ENCODE measurements at regions not wholly inside any gene's neighbourhood (a gene's known extent, or its start where the extent isn't known, plus 50 kb on each side); places are given as distances from the start of the nearest gene placed in this dataset.

- no peaks in the 10 kb centered on the region for H3K36me3 Mint-ChIP-seq
- H3K79me2 ChIP-seq (ENCODE audit: low read depth), result no peaks in the 10 kb centered on the region
- no peak overlapping the region for H3K9ac ChIP-seq
- TF ChIP-seq EZH2 (IDR thresholded peaks at IDR 0.05) (no peak), EZH2phosphoT487 (IDR thresholded peaks at IDR 0.05) (no peak)
- TF ChIP-seq, protein P1, sequence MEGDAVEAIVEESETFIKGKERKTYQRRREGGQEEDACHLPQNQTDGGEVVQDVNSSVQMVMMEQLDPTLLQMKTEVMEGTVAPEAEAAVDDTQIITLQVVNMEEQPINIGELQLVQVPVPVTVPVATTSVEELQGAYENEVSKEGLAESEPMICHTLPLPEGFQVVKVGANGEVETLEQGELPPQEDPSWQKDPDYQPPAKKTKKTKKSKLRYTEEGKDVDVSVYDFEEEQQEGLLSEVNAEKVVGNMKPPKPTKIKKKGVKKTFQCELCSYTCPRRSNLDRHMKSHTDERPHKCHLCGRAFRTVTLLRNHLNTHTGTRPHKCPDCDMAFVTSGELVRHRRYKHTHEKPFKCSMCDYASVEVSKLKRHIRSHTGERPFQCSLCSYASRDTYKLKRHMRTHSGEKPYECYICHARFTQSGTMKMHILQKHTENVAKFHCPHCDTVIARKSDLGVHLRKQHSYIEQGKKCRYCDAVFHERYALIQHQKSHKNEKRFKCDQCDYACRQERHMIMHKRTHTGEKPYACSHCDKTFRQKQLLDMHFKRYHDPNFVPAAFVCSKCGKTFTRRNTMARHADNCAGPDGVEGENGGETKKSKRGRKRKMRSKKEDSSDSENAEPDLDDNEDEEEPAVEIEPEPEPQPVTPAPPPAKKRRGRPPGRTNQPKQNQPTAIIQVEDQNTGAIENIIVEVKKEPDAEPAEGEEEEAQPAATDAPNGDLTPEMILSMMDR (IDR thresholded peaks at IDR 0.05), result no peak
- no peaks in the 10 kb centered on the region for H3F3A ChIP-seq (ENCODE audit: low read depth)
- H3K27me3 ChIP-seq, result no peaks in the 10 kb centered on the region
- H3K27ac Mint-ChIP-seq, result no peak overlapping the region
- H3K9me3 Mint-ChIP-seq, result no peaks in the 10 kb centered on the region
- H3K4me3 ChIP-seq, result no peak overlapping the region
- no peaks in the 10 kb centered on the region for H3K4me1 Mint-ChIP-seq
- no peak overlapping the region for H3K4me2 ChIP-seq
- no peak for DNase-seq (ENCODE audit: low spot score)
- H3K4me1 ChIP-seq, result no peaks in the 10 kb centered on the region
- no peaks in the 10 kb centered on the region for H3K36me3 ChIP-seq
- no peak overlapping the region for H3K4me3 Mint-ChIP-seq
- peaks cover 3% of the 10 kb centered on the region for H3K27me3 Mint-ChIP-seq (ENCODE audit: insufficient read depth, low read depth)
- no peaks in the 10 kb centered on the region for H3K9me3 ChIP-seq (ENCODE audit: low read depth)
- no peaks in the 10 kb centered on the region for H4K20me1 ChIP-seq (ENCODE audit: low read depth)
- no peak overlapping the region for H3K27ac ChIP-seq
- no peak overlapping the region for H2AFZ ChIP-seq (replicated peaks)
Observed at GRCh38 chr2:41900101-41900577, 147.7 kb upstream of the PKDCC start.

DNA sequence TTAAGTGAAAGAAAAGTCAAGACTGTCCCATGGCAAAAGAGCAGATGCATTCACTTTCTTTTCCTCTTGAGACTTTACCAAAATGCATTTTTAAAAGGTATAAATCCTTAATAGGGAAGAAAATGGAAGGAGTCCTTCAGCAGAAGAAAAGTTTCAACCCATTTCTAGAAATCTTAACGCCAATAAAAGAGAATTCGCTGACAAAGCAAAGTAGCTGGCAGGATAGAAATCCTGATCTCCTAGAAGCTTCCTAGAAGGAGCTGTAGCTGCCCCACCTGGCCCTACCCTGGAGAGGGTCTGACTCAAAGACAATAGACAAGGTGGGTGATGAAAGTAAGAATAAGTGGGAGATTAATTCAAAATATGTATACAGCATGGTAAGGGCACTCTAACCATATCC is 144.9 kb upstream of the PKDCC start:
- Histone ChIP-seq H3K9me3 (ENCODE audit: low read depth) (no peaks in the 10 kb centered on the region), H3K9ac (no peak overlapping the region), H3K4me1 (no peaks in the 10 kb centered on the region), H3K27ac (no peak overlapping the region), H3K27me3 (no peaks in the 10 kb centered on the region), H3F3A (ENCODE audit: low read depth) (no peaks in the 10 kb centered on the region), H3K36me3 (no peaks in the 10 kb centered on the region), H2AFZ (replicated peaks) (no peak overlapping the region), H3K4me3 (no peak overlapping the region), H3K4me2 (no peak overlapping the region), H4K20me1 (ENCODE audit: low read depth) (no peaks in the 10 kb centered on the region), H3K79me2 (ENCODE audit: low read depth) (no peaks in the 10 kb centered on the region)
- Mint-ChIP-seq H3K4me3 (no peak overlapping the region), H3K27me3 (ENCODE audit: insufficient read depth, low read depth) (peaks cover 5% of the 10 kb centered on the region), H3K9me3 (no peaks in the 10 kb centered on the region), H3K27ac (no peak overlapping the region), H3K4me1 (peaks cover 2% of the 10 kb centered on the region), H3K36me3 (no peaks in the 10 kb centered on the region)
- TF ChIP-seq EZH2phosphoT487 (IDR thresholded peaks at IDR 0.05), result no peak
- TF ChIP-seq EZH2 (IDR thresholded peaks at IDR 0.05), result no peak
- TF ChIP-seq, protein P1 (IDR thresholded peaks at IDR 0.05), result no peak
- DNase-seq (ENCODE audit: low spot score), result no peak

DNA sequence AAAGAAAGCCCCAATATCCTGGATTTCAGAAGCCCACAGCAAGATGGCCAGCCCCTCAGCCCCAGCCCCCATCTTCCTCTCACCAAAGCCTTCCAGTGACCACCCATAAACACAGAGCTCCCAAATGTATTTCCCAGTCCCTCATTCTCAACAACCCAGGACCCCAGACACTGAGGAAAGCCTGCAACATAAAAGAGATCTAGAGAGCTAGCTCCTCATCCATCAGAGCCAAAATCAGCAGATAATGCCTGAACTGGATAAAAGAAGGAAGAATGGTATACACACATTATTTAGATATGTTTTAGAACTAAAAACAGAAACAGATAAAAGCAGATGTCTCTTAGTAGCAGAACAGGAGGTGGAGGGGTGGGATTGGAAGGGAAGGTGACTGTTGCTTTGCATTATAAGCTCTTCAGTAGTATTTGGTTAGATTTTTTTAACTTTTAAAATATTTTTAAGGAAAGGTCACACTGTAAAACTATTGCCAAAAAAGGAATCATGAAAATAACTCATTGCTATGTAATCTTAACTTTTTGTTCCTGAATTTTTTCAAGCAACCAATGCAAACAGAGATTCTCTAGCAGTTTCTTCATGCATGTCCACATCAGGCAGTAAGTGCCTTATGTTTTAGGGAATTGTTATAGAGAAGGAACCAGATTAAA is 144.2 kb upstream of the PKDCC start:
- no peak overlapping the region for H3K27ac ChIP-seq
- Mint-ChIP-seq H3K4me1 (peaks cover 4% of the 10 kb centered on the region), H3K27ac (no peak overlapping the region), H3K9me3 (no peaks in the 10 kb centered on the region), H3K36me3 (no peaks in the 10 kb centered on the region), H3K27me3 (ENCODE audit: insufficient read depth, low read depth) (peaks cover 5% of the 10 kb centered on the region), H3K4me3 (no peak overlapping the region)
- no peak overlapping the region for H3K9ac ChIP-seq
- TF ChIP-seq EZH2phosphoT487 (IDR thresholded peaks at IDR 0.05), result no peak
- TF ChIP-seq EZH2 (IDR thresholded peaks at IDR 0.05), result no peak
- TF ChIP-seq, protein P1 (IDR thresholded peaks at IDR 0.05), result no peak
- no peaks in the 10 kb centered on the region for H3K79me2 ChIP-seq (ENCODE audit: low read depth)
- DNase-seq (ENCODE audit: low spot score), result no peak
- H3F3A ChIP-seq (ENCODE audit: low read depth), result no peaks in the 10 kb centered on the region
- H3K4me1 ChIP-seq, result no peaks in the 10 kb centered on the region
- H3K36me3 ChIP-seq, result no peaks in the 10 kb centered on the region
- no peaks in the 10 kb centered on the region for H3K9me3 ChIP-seq (ENCODE audit: low read depth)
- peak overlapping the region; percentile 47 for H2AFZ ChIP-seq (replicated peaks)
- H3K4me2 ChIP-seq, result no peak overlapping the region
- no peaks in the 10 kb centered on the region for H4K20me1 ChIP-seq (ENCODE audit: low read depth)
- no peak overlapping the region for H3K4me3 ChIP-seq
- no peaks in the 10 kb centered on the region for H3K27me3 ChIP-seq

Data from neural progenitor cell (in vitro differentiated cells).